Aorta (tissue), 5 donors: ENCODE measurements at regions not wholly inside any gene's neighbourhood (a gene's known extent, or its start where the extent isn't known, plus 50 kb on each side); places are given as distances from the start of the nearest gene placed in this dataset.

Experiments used
- ATAC-seq: fragments of 200-7000 bp; cut with Tn5 transposase; one replicate; pipeline ENCODE4 v1.9.1; 2022; ENCODE audit warnings: moderate library complexity; ENCODE audit not compliant: low FRiP score
- DNase-seq, 2 donors: peaks; one replicate each; pipeline ENCODE4 v3.0.0-alpha.2; 2020
- H3K27ac ChIP-seq, 2 donors: one replicate each; pipeline ENCODE4 v1.5.1; 2013; ENCODE audit warnings: low read length in 2 of 2, mild to moderate bottlenecking in 2 of 2, moderate library complexity in 2 of 2, control low read depth in 1 of 2, inconsistent platforms in 1 of 2, low read depth in 1 of 2
- H3K27me3 ChIP-seq, 2 donors: one replicate each; pipeline ENCODE4 v1.6.1; 2013; ENCODE audit warnings: control low read depth in 1 of 2, low read length in 1 of 2, mild to moderate bottlenecking in 1 of 2, moderate library complexity in 1 of 2; ENCODE audit not compliant: insufficient read depth in 2 of 2, control insufficient read depth in 1 of 2
- H3K36me3 ChIP-seq, 2 donors: one replicate each; pipeline ENCODE4 v1.6.1; 2013; ENCODE audit warnings: control low read depth in 1 of 2, low read length in 1 of 2, mild to moderate bottlenecking in 1 of 2; ENCODE audit not compliant: insufficient read depth in 2 of 2, control insufficient read depth in 1 of 2
- H3K4me1 ChIP-seq, 2 donors: one replicate each; pipeline ENCODE4 v1.6.1; 2013; ENCODE audit warnings: low read length in 2 of 2, control low read depth in 1 of 2, mild to moderate bottlenecking in 1 of 2, moderate library complexity in 1 of 2; ENCODE audit not compliant: insufficient read depth in 2 of 2, control insufficient read depth in 1 of 2
- H3K4me3 ChIP-seq, 2 donors: one replicate each; pipeline ENCODE4 v1.5.1; 2013; ENCODE audit warnings: low read length in 2 of 2, control low read depth in 1 of 2, mild to moderate bottlenecking in 1 of 2
- H3K9me3 ChIP-seq: one replicate; pipeline ENCODE4 v1.6.1; 2013; ENCODE audit warnings: mild to moderate bottlenecking, low read length; ENCODE audit not compliant: control insufficient read depth
- WGBS, 2 donors: extraction: QIAGEN DNeasy Blood & Tissue Kit; methylation state at CpG; one replicate each; pipeline ENCODE4 v1.1.7; 2013; 5-methylcytosine and 5-hydroxymethylcytosine counted together
- intact Hi-C, 2 donors: fragments of 100-400 bp; cut with DNase I; formaldehyde crosslinking; loops; one replicate each; pipeline versions ENCODE4 v1.14.2 to v1.15.0; 2022
- donor health status: healthy with polysubstance abuse.
- donor health status: Bipolar disorder and iron deficiency.
- donor health status: DM: no; HTN: no; CAD: no.
- donor health status: DM: no; HTN: no; CAD: no.
- donor health status: DM: yes; HTN: yes; CAD: no.

DNA sequence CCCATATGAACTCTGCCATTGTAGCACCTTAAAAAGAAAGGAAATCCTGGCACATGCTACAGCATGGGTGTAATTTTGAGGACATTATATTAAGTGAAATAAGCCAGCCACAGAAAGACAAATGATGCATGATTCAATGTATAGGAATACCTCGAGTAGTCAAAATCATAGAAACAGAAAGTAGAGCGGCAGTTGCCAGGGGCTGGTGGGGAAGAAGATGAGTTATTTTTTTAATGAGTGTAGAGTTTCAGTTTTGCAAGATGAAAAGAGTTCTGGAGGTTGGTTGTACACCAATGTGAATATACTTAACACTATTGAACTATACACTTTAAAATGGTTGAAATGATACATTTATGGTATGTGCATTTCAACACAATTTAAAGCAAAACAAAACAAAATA lies 133.0 kb downstream of the ZDHHC21 start:
- WGBS, 2 donors = 81 to 83% methylated on average over 2 of the region's 2 CpGs
- no peak for DNase-seq
- Histone ChIP-seq H3K27me3 (no peaks in the 10 kb centered on the region), H3K9me3 (no peaks in the 10 kb centered on the region), H3K36me3 (no peaks in the 10 kb centered on the region), H3K4me1 (no peaks in the 10 kb centered on the region), H3K4me3 (no peak overlapping the region), H3K27ac (no peak overlapping the region)
- no peak for ATAC-seq
- intact Hi-C loops = no loop called here

DNA sequence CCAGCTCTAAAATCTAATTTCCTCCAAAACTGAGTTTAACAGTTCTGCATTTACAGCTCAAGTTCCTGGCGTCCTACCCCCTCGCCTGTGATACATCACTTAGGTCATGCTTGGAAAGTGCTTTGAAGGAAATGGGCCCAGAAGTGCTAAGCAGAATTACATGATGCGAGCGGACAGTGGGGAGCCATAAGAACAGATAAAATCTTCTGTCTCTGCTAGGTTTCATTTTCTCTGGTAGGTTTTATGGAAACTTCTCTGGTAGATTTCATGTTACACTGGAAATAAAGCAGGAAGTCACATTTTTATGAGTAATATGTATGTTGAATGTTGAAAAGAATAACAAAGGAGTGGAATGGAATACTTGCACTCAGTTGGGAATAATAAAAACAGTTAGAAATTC lies 138.3 kb downstream of the ZDHHC21 start:
- ATAC-seq = peak; percentile 70
- H3K4me1 ChIP-seq = peaks cover 0 to 2% of the 10 kb centered on the region in 2 donors
- no peak overlapping the region for H3K4me3 ChIP-seq
- intact Hi-C loops = no loop called here
- no peak overlapping the region for H3K27ac ChIP-seq
- 11 to 18% methylated on average over 4 of the region's 4 CpGs for WGBS, 2 donors
- H3K27me3 ChIP-seq = no peaks in the 10 kb centered on the region
- DNase-seq = no peak
- no peaks in the 10 kb centered on the region for H3K9me3 ChIP-seq
- no peaks in the 10 kb centered on the region for H3K36me3 ChIP-seq

GRCh38 chr9:14547245-14548060 lies 145.8 kb downstream of the ZDHHC21 start:
- 73 to 81% methylated on average over 5 of the region's 5 CpGs for WGBS, 2 donors
- no peak for DNase-seq
- no peak overlapping the region for H3K4me3 ChIP-seq
- no peaks in the 10 kb centered on the region for H3K4me1 ChIP-seq
- ATAC-seq = no peak
- no peaks in the 10 kb centered on the region for H3K36me3 ChIP-seq
- no peak overlapping the region for H3K27ac ChIP-seq
- intact Hi-C loops = no loop called here
- no peaks in the 10 kb centered on the region for H3K27me3 ChIP-seq
- no peaks in the 10 kb centered on the region for H3K9me3 ChIP-seq

GRCh38 chr9:14546693-14547092 lies 146.5 kb downstream of the ZDHHC21 start:
- H3K4me3 ChIP-seq = no peak overlapping the region
- 93 to 100% methylated on average over 4 of the region's 4 CpGs for WGBS, 2 donors
- H3K36me3 ChIP-seq = no peaks in the 10 kb centered on the region
- ATAC-seq = no peak
- no peaks in the 10 kb centered on the region for H3K4me1 ChIP-seq
- H3K9me3 ChIP-seq = no peaks in the 10 kb centered on the region
- H3K27me3 ChIP-seq = no peaks in the 10 kb centered on the region
- DNase-seq = no peak
- H3K27ac ChIP-seq = no peak overlapping the region
- intact Hi-C loops = no loop called here

DNA sequence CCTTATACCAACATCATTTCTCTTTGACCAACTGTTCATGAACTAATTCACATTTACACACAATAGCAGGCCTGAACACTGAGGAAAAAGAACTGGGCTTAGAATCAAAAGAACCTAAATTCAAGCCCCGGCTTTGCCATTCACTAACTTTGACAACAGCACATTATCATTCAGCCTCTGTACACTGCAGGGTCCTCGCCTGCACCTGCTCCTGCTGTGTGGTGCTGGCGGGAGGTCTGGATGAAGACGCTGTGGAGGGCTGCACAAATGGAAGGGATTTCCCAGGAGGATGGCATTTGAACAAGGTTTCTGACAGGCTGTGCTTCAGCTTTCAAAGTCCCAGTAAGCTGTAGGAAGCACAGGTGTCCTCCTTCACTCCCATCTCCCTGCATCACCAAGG lies 151.2 kb downstream of the ZDHHC21 start:
- Histone ChIP-seq H3K4me3 (no peak overlapping the region), H3K27me3 (no peaks in the 10 kb centered on the region), H3K9me3 (no peaks in the 10 kb centered on the region), H3K4me1 (no peaks in the 10 kb centered on the region), H3K36me3 (no peaks in the 10 kb centered on the region), H3K27ac (no peak overlapping the region)
- 75 to 77% methylated on average over 4 of the region's 4 CpGs for WGBS, 2 donors
- no peak for ATAC-seq
- intact Hi-C loops = no loop called here
- DNase-seq = no peak

GRCh38 chr9:14538526-14538925 lies 154.7 kb downstream of the ZDHHC21 start:
- H3K27me3 ChIP-seq = no peaks in the 10 kb centered on the region
- WGBS, 2 donors = 62 to 84% methylated on average over 4 of the region's 4 CpGs
- no peaks in the 10 kb centered on the region for H3K36me3 ChIP-seq
- no peaks in the 10 kb centered on the region for H3K4me1 ChIP-seq
- DNase-seq = no peak
- no peak overlapping the region for H3K4me3 ChIP-seq
- no peak overlapping the region for H3K27ac ChIP-seq
- no peak for ATAC-seq
- intact Hi-C loops = no loop called here
- no peaks in the 10 kb centered on the region for H3K9me3 ChIP-seq

DNA sequence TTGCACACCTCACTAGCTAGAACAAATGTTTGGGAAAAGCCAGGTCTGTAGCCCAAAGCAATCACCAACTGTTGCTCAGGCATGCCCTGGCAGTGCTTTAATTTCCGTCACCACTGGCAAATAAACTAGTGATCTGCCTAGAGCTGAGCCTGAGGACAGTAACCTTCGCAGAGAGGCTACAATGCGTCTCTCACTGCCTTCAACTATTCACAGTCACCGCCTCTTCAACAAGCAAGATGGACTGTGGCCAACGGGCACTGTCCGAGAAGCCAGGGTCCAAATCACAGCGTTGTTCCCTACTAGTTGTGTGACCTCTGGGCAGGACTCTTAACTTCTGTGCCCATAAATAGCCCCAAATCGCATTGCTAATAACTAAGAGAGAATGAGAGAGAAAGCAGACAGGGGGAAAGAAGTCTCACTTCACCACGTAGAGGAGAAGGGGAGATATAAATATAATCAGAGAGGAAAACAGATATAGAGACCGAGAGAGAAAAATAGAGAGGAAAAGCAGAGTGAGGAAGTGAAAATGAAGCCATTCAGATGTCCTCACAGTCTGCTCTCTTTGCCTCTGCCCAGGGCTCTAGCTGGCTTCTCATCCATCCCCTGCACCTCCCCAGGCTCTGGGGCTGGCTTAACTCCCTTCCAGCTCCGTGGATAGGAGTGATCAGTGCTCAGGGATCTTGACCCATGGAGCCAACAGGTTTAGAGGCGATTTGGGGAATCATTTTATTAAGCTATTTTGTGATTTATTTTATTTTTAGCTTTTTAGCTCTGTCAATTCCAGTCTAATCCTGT lies 157.9 kb downstream of the ZDHHC21 start:
- no peaks in the 10 kb centered on the region for H3K36me3 ChIP-seq
- H3K27ac ChIP-seq = no peak overlapping the region
- H3K4me1 ChIP-seq = no peaks in the 10 kb centered on the region
- intact Hi-C loops = no loop called here
- H3K9me3 ChIP-seq = no peaks in the 10 kb centered on the region
- DNase-seq (no peak), ATAC-seq (no peak)
- H3K4me3 ChIP-seq = no peak overlapping the region
- no peaks in the 10 kb centered on the region for H3K27me3 ChIP-seq
- WGBS, 2 donors = 56 to 68% methylated on average over 12 of the region's 12 CpGs

- Histone ChIP-seq H3K27me3 (no peaks in the 10 kb centered on the region), H3K4me3 (no peak overlapping the region), H3K9me3 (no peaks in the 10 kb centered on the region), H3K36me3 (no peaks in the 10 kb centered on the region), H3K27ac (no peak overlapping the region), H3K4me1 (no peaks in the 10 kb centered on the region)
- no peak for ATAC-seq
- no peak for DNase-seq
- 62 to 66% methylated on average over 20 of the region's 20 CpGs for WGBS, 2 donors
- intact Hi-C loops = no loop called here
These were observed 159.2 kb downstream of the ZDHHC21 start for GRCh38 chr9:14533867-14534640.
